ENCODE measurements at regions not wholly inside any gene's neighbourhood (a gene's known extent, or its start where the extent isn't known, plus 50 kb on each side); places are given as distances from the start of the nearest gene placed in this dataset.

DNA sequence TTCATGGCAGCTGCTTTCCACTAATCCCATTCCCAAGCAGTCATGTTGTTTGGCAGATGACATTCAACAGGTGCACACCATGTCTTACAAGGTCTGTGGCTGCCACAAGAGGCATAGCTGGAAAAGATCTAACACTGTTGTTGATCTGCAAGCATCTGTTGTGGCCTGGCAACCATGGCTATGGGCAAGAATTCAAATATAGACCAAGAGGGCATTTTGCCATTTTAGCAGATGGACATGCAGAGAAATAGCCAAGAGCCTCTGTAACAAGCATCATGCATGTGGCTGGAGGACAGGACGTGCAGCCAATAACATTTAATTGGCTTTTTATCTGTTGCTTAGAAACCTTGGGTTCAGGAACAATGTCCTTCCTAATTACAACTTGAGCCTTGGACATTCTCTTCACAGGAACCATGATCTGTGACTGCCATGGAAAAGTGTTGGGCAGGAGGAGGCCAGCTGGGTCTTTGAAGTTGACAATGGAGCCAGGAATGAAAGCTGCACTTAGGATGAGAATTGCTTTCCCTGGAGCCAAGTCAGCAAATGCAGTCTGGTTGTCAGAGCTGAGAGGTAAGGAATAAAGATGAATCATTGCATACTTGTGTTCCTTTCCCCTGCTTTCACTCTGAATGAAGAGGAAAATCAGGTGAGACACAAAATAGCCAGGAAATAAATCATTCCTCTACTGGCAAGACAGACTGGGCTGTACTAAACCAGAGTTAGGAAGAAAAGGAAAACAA, 113.6 kb upstream of the ANO5 start:
- H3K4me1 ChIP-seq = no peaks in the 10 kb centered on the region
- H3K9ac ChIP-seq = no peak overlapping the region
- no peaks in the 10 kb centered on the region for H3K79me2 ChIP-seq
- H3K27me3 ChIP-seq (ENCODE audit: control insufficient read depth, insufficient read depth, low read length) = no peaks in the 10 kb centered on the region
- no peak overlapping the region for H3K27ac ChIP-seq
- H2AFZ ChIP-seq = no peak overlapping the region
- no peak overlapping the region for H3K4me2 ChIP-seq (ENCODE audit: low read length)
- TF ChIP-seq, protein P1, sequence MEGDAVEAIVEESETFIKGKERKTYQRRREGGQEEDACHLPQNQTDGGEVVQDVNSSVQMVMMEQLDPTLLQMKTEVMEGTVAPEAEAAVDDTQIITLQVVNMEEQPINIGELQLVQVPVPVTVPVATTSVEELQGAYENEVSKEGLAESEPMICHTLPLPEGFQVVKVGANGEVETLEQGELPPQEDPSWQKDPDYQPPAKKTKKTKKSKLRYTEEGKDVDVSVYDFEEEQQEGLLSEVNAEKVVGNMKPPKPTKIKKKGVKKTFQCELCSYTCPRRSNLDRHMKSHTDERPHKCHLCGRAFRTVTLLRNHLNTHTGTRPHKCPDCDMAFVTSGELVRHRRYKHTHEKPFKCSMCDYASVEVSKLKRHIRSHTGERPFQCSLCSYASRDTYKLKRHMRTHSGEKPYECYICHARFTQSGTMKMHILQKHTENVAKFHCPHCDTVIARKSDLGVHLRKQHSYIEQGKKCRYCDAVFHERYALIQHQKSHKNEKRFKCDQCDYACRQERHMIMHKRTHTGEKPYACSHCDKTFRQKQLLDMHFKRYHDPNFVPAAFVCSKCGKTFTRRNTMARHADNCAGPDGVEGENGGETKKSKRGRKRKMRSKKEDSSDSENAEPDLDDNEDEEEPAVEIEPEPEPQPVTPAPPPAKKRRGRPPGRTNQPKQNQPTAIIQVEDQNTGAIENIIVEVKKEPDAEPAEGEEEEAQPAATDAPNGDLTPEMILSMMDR (IDR thresholded peaks at IDR 0.05) = no peak
- H3K9me3 ChIP-seq (ENCODE audit: control insufficient read depth, low read length) = no peaks in the 10 kb centered on the region
- H3K4me3 ChIP-seq (ENCODE audit: low read depth, low read length) = no peak overlapping the region
- no peaks in the 10 kb centered on the region for H3K36me3 ChIP-seq (ENCODE audit: control insufficient read depth, insufficient read depth, low read length)

- H3K4me2 ChIP-seq (ENCODE audit: low read length) = no peak overlapping the region
- H3K4me1 ChIP-seq = no peaks in the 10 kb centered on the region
- no peaks in the 10 kb centered on the region for H3K9me3 ChIP-seq (ENCODE audit: control insufficient read depth, low read length)
- no peaks in the 10 kb centered on the region for H3K36me3 ChIP-seq (ENCODE audit: control insufficient read depth, insufficient read depth, low read length)
- TF ChIP-seq, protein P1 (IDR thresholded peaks at IDR 0.05) = no peak
- H3K27me3 ChIP-seq (ENCODE audit: control insufficient read depth, insufficient read depth, low read length) = no peaks in the 10 kb centered on the region
- H2AFZ ChIP-seq = no peak overlapping the region
- H3K9ac ChIP-seq = no peak overlapping the region
- no peaks in the 10 kb centered on the region for H3K79me2 ChIP-seq
- no peak overlapping the region for H3K4me3 ChIP-seq (ENCODE audit: low read depth, low read length)
- H3K27ac ChIP-seq = no peak overlapping the region
These were observed 110.7 kb upstream of the ANO5 start for GRCh38 chr11:22082178-22082577.

GRCh38 chr11:22082788-22083187, 110.1 kb upstream of the ANO5 start:
- no peak overlapping the region for H3K4me2 ChIP-seq (ENCODE audit: low read length)
- no peaks in the 10 kb centered on the region for H3K27me3 ChIP-seq (ENCODE audit: control insufficient read depth, insufficient read depth, low read length)
- no peaks in the 10 kb centered on the region for H3K36me3 ChIP-seq (ENCODE audit: control insufficient read depth, insufficient read depth, low read length)
- H2AFZ ChIP-seq = no peak overlapping the region
- H3K79me2 ChIP-seq = no peaks in the 10 kb centered on the region
- TF ChIP-seq, protein P1 (IDR thresholded peaks at IDR 0.05) = no peak
- no peak overlapping the region for H3K27ac ChIP-seq
- H3K4me1 ChIP-seq = no peaks in the 10 kb centered on the region
- H3K4me3 ChIP-seq (ENCODE audit: low read depth, low read length) = no peak overlapping the region
- no peak overlapping the region for H3K9ac ChIP-seq
- H3K9me3 ChIP-seq (ENCODE audit: control insufficient read depth, low read length) = no peaks in the 10 kb centered on the region

- no peaks in the 10 kb centered on the region for H3K36me3 ChIP-seq (ENCODE audit: control insufficient read depth, insufficient read depth, low read length)
- H3K9ac ChIP-seq = no peak overlapping the region
- H3K9me3 ChIP-seq (ENCODE audit: control insufficient read depth, low read length) = no peaks in the 10 kb centered on the region
- TF ChIP-seq, protein P1 (IDR thresholded peaks at IDR 0.05) = no peak
- no peak overlapping the region for H3K4me2 ChIP-seq (ENCODE audit: low read length)
- no peak overlapping the region for H3K4me3 ChIP-seq (ENCODE audit: low read depth, low read length)
- no peaks in the 10 kb centered on the region for H3K79me2 ChIP-seq
- H3K4me1 ChIP-seq = no peaks in the 10 kb centered on the region
- H3K27ac ChIP-seq = no peak overlapping the region
- no peaks in the 10 kb centered on the region for H3K27me3 ChIP-seq (ENCODE audit: control insufficient read depth, insufficient read depth, low read length)
- no peak overlapping the region for H2AFZ ChIP-seq
These were observed 108.8 kb upstream of the ANO5 start for GRCh38 chr11:22084056-22084455.

- no peak overlapping the region for H2AFZ ChIP-seq
- H3K9me3 ChIP-seq (ENCODE audit: control insufficient read depth, low read length) = no peaks in the 10 kb centered on the region
- TF ChIP-seq, protein P1 (IDR thresholded peaks at IDR 0.05) = no peak
- no peaks in the 10 kb centered on the region for H3K79me2 ChIP-seq
- no peak overlapping the region for H3K9ac ChIP-seq
- H3K4me2 ChIP-seq (ENCODE audit: low read length) = no peak overlapping the region
- no peak overlapping the region for H3K4me3 ChIP-seq (ENCODE audit: low read depth, low read length)
- no peaks in the 10 kb centered on the region for H3K36me3 ChIP-seq (ENCODE audit: control insufficient read depth, insufficient read depth, low read length)
- H3K4me1 ChIP-seq = no peaks in the 10 kb centered on the region
- H3K27ac ChIP-seq = no peak overlapping the region
- no peaks in the 10 kb centered on the region for H3K27me3 ChIP-seq (ENCODE audit: control insufficient read depth, insufficient read depth, low read length)
These were observed 108.3 kb upstream of the ANO5 start for GRCh38 chr11:22084564-22084963.
